SK-N-SH treated with all-trans-retinoic acid at 6 μM for 48 hours (cell line): ENCODE measurements at regions not wholly inside any gene's neighbourhood (a gene's known extent, or its start where the extent isn't known, plus 50 kb on each side); places are given as distances from the start of the nearest gene placed in this dataset.

Experiments used
- ARNTL ChIP-seq: fragments of 450-650 bp; formaldehyde crosslinking; IDR thresholded peaks from 2 replicates; pipeline ENCODE4 v1.5.0; 2020; ENCODE audit warnings: low read depth, mild to moderate bottlenecking, moderate library complexity, borderline replicate concordance
- BACH2 ChIP-seq: fragments of 250-450 bp; sonication (Bioruptor Pico); IDR thresholded peaks from 2 replicates; pipeline ENCODE4 v1.9.0; 2021; ENCODE audit warnings: mild to moderate bottlenecking, borderline replicate concordance
- CREB5 ChIP-seq: fragments of 250-450 bp; sonication (Bioruptor Pico); IDR thresholded peaks from 2 replicates; pipeline ENCODE4 v1.5.1; 2020; ENCODE audit warnings: low read depth, mild to moderate bottlenecking, moderate library complexity
- POU6F1 ChIP-seq: fragments of 250-450 bp; sonication (Bioruptor Pico); IDR thresholded peaks from 2 replicates; pipeline ENCODE4 v1.8.0; 2021; ENCODE audit warnings: low read depth, mild to moderate bottlenecking, moderate library complexity, borderline replicate concordance
- PPARA ChIP-seq: fragments of 250-450 bp; sonication (Bioruptor Pico); IDR thresholded peaks from 2 replicates; pipeline ENCODE4 v1.5.0; 2020; ENCODE audit warnings: mild to moderate bottlenecking, borderline replicate concordance
- RARB ChIP-seq: fragments of 250-450 bp; sonication (Bioruptor Pico); IDR thresholded peaks from 2 replicates; pipeline ENCODE4 v1.8.0; 2021; ENCODE audit warnings: mild to moderate bottlenecking, moderate library complexity
- ZNF8 ChIP-seq: fragments of 450-650 bp; formaldehyde crosslinking; IDR thresholded peaks from 2 replicates; pipeline ENCODE4 v1.5.0; 2020; ENCODE audit warnings: mild to moderate bottlenecking, moderate library complexity
- TF ChIP-seq, protein P1 (sequence below): fragments of 250-450 bp; sonication (Bioruptor Pico); IDR thresholded peaks from 2 replicates; pipeline ENCODE4 v1.8.0; 2020; ENCODE audit warnings: mild to moderate bottlenecking, moderate library complexity, borderline replicate concordance

- TF ChIP-seq PPARA = no peak
- TF ChIP-seq, protein P1, sequence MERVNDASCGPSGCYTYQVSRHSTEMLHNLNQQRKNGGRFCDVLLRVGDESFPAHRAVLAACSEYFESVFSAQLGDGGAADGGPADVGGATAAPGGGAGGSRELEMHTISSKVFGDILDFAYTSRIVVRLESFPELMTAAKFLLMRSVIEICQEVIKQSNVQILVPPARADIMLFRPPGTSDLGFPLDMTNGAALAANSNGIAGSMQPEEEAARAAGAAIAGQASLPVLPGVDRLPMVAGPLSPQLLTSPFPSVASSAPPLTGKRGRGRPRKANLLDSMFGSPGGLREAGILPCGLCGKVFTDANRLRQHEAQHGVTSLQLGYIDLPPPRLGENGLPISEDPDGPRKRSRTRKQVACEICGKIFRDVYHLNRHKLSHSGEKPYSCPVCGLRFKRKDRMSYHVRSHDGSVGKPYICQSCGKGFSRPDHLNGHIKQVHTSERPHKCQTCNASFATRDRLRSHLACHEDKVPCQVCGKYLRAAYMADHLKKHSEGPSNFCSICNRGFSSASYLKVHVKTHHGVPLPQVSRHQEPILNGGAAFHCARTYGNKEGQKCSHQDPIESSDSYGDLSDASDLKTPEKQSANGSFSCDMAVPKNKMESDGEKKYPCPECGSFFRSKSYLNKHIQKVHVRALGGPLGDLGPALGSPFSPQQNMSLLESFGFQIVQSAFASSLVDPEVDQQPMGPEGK (CRISPR knock-in tag) = no peak
- no peak for TF ChIP-seq ZNF8 (CRISPR knock-in tag)
- TF ChIP-seq RARB (CRISPR knock-in tag) = no peak
- TF ChIP-seq BACH2 = no peak
- no peak for TF ChIP-seq ARNTL (CRISPR knock-in tag)
- TF ChIP-seq CREB5 = no peak
- TF ChIP-seq POU6F1 (CRISPR knock-in tag) = no peak
These were observed 174.1 kb upstream of the SAMSN1 start for GRCh38 chr21:14720237-14720636.
